Stimulated activated CD8-positive, alpha-beta memory T cell treated with anti-CD3 and anti-CD28 coated beads, Interleukin-15, amount 100 ng/mL, for 48 hours (primary cell): ENCODE measurements at regions not wholly inside any gene's neighbourhood (a gene's known extent, or its start where the extent isn't known, plus 50 kb on each side); places are given as distances from the start of the nearest gene placed in this dataset.
"Not testable (repeated sequence)": the region's sequence is repeated elsewhere in the genome, so short reads cannot be mapped to it uniquely, and the experiment has no call there.

Experiments
- DNase-seq, 2 donors: peaks; one replicate each; pipeline ENCODE4 v3.0.0-alpha.2; 2020; ENCODE audit warnings: low read depth in 2 of 2

DNA sequence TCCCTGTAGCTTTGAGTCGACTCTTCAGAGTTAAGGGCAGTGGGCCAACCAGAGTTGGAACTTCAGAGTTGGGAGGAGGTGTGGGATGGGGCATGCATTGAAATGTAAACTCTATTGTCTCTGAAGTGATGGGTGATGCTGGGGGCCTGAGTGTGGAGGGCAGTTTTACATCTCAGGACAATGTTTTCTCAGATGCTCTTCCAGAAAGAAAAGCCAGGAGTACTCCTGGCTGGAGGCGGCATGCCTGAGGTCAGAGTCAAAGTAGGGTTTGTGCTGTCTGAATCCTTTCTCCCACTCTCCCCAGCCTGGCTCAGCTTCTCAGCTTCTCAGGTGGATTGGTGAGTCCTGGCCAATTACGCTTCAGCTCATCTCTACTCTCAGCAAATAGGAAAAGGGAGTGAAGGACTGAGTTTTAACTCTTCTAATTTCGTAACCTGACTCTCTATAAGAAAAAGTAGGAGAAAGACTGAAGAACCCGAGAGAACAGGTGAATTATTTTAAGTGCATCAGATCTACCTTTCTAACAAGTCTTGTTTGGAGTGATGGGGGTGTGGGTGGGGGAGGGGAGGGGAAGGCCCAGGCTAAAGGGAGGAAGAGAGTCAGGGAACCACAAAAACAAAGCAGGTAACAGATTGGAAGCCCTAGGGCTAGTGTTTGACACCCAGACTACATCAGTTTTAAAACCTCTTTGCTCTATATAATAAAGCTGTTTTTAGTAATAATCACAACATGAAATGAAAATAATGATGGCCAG lies 107.5 kb upstream of the PELI1 start:
- DNase-seq: no peak

DNA sequence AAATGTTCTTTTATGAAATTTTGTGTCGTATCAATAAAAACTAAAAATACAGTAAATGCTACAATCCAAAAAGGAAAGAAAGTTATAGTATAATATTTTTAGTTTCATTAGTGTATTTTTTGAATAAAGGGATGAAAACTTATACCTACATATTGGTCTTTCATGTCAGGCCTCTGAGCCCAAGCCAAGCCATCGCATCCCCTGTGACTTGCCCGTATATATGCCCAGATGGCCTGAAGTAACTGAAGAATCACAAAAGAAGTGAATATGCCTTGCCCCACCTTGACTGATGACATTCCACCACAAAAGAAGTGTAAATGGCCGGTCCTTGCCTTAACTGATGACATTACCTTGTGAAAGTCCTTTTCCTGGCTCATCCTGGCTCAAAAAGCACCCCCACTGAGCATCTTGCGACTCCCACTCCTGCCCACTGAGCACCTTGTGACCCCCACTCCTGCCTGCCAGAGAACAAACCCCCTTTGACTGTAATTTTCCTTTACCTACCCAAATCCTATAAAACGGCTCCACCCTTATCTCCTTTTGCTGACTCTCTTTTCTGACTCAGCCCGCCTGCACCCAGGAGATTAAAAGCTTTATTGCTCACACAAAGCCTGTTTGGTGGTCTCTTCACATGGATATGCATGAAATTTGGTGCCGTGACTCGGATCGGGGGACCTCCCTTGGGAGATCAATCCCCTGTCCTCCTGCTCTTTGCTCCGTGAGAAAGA lies 108.2 kb upstream of the PELI1 start:
- not testable (repeated sequence) for DNase-seq

DNA sequence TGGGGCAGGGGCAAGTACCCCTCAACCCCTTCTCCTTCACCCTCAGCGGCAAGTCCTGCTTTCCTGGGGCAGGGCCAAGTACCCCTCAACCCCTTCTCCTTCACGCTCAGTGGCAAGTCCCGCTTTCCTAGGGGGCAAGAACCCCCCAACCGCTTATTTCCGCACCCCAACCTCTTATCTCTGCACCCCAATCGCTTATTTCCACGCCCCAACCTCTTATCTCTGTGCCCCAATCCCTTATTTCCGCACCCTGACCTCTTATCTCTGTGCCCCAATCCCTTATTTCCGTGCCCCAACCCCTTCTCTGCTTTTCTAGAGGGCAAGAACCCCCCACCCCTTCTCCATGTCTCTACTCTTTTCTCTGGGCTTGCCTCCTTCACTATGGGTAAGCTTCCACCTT lies 109.2 kb upstream of the PELI1 start:
- DNase-seq: not testable (repeated sequence)

DNA sequence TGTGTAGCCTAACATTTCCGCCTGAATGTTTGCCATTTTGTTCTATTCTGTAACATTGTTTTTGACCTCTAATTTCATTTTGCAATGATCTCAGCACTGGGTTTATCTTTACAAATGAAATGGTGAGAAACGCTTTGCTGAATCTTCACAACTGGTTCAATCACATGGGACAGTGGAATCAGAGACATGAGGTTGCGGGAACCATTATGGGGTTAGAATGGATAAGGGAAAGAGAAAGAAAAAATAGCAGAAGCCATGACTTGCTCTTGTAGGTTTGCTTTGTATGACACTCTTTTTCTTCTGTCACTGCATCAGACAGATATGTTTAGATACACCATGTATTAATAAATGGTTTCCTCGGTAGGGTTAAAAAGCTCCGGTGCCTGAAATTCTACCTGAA lies 114.3 kb upstream of the PELI1 start:
- no peak for DNase-seq

DNA sequence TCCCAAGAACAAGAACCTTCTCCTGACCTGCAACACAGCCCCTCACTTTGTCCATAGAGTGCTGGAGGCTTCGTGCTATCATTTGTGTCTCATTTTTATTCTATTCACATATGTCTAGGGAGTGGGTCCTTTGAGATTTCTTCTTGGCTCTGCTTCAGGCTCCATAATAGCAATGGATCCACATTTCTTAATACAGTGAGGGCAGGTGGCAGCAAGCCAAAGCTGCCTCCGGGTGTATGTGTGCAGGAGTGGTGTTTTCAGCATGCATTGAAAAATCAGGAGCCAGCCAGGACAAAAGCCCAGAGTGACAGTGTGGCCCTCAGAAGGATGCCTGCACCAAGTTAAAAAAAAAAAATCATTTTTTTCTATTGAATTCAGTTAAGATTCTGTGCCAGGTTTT lies 115.1 kb upstream of the PELI1 start:
- no peak for DNase-seq

DNA sequence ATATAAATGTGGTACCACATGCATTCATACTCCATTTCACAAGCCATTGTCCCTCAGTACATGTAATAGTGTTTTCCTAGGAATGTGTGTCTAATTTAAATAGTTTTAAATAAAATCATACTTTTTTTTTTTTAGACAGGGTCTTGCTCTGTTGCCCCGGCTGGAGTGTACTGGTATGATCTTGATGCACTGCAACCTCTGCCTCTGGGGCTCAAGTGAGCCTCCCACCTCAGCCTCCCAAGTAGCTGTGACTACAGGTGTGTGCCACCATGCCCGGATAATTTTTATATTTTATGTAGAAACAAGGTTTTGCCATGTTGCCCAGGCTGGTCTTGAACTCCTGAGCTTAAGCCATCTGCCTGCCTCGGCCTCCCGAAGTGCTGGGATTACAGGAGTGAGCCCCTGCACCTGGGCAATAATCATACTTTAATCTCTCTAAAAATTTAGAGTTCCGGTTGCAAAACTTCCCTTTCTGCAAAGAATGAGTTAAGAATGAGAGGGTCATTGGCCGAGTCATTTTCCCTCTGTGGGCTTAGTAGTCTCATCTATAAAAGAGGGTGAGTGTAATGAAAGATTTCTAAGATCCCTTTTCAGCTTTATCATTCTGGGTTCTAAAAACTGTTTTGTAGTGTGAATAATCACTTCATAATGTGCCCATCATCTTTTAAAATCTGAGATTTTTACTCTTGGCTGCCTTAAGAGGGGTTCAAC lies 116.0 kb upstream of the PELI1 start:
- no peak for DNase-seq

DNA sequence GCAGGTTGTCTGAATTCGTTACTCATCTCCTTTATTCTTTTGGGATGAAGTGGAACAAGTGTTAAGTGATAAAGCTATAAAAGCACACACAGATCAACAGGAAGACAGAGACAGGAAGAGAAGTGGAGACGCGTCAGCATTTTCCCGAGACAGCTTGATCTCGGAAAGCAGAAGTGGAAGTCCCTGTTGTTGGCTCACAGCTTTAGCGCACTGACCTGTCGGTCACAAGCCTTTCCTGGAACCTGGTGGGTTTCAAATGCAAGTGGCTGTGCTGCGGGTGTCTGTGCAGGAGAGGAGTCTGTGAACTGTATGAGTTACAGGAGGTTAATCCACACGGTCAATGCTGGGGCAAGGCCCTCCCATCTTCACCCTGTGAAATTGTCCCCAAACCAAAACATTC lies 116.6 kb upstream of the PELI1 start:
- no peak for DNase-seq

DNA sequence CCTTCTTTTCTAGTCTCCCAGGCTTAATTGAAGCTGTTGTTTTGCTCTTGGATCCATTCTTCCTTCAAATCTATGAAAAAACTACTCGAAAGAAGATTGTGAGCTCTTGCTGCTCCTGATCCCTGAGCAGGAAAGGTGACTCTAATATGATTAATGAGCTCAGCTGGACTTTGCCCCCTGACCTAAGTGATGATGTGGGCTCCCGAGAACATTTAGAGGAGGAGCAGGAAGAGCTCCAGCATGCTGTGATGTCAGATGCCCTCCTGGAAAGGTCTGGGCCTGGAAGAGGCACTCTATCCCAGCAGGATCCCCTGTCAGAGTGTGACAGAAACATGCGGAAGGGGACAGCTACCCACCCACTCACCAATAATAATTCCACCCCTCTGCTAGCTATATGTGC lies 117.9 kb upstream of the PELI1 start:
- no peak for DNase-seq

DNA sequence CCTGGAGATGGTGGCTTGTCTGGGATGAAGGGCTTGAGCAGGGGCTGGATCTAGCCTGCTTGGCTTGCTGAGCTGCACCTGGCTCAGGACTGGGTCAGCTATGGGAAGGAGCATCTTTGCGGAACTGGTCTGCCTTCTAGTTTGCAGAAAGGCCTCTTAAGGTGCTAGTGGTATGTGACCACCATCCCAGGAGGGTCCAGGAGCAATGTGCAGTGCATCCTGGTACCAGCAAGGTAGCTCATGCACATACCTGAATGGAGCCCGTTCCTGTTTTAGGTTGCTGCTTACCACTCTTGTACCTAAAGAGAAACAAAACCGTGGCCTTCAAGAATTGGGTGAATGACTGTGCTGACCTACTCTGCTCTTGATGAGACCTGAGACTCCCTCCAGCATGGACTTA lies 118.6 kb upstream of the PELI1 start:
- no peak for DNase-seq

DNA sequence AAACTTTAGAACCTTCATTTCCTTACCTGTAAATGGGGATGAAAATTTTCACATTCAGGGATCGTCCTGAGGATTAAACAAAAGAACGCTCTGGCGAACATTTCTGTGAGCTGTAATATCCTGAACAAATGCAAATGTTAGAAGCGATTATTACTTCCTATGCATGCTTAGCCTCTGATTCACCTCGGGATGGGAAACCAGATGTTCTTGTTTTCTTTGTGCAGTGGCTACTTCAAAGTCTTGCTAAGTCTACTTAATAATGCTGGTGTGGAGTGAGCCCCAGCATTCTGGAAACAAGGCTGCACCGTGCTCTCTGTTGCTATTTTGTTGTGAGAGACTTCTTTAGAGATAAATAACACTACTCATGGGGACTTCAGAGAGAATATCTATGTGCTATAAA lies 119.1 kb upstream of the PELI1 start:
- DNase-seq: no peak

DNA sequence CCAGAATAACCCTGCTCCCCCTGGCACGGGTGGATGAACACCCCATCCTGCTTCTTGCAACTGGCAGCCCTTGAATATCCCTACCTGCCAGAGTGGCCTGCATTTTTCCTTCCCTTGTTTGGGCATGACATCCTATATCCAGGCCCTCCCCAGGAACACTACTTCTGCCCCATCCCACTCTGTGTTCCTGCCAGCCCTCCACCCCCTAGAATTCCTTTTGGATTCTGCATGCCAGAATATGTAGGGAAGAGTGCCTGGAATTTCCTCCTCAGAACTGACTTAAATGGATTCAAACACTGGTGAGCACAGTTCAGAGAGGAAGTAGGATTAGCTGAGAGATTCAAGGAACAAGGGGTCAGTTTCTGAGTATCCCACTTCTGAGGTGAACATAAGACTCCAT lies 123.5 kb upstream of the PELI1 start:
- DNase-seq: no peak

DNA sequence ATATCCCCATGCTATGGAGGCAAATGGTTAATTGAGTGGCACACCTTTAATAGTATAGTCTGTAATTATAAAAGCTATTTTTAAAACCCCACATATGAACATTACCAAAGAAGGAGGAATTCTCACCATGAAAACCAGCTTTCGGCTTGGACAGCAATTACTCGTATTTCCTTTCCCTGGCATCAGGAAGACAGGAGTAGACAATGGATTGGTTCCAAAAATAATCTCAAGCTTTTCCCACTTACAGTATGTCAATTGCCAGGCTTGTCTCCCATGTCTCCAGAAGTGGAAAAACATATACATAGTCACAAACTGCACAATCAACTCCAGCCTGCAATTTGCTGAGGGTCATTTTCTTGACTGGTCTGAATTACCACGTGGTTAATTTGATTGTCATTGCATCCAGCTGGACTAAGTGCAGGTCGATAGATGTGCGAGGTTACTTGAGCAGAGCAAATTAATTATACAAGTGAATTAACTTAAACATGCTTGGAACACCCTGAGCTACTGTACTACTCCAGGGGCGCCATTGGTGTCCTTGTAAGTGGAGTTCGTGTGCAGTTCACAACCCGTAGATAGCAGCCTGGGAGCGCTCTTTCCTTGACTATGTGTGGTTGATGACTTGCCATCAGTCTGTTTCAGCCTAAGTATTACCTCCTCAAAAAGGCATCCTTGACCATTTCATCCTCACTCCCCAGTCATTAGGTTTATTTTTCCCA lies 124.3 kb upstream of the PELI1 start:
- no peak for DNase-seq

DNA sequence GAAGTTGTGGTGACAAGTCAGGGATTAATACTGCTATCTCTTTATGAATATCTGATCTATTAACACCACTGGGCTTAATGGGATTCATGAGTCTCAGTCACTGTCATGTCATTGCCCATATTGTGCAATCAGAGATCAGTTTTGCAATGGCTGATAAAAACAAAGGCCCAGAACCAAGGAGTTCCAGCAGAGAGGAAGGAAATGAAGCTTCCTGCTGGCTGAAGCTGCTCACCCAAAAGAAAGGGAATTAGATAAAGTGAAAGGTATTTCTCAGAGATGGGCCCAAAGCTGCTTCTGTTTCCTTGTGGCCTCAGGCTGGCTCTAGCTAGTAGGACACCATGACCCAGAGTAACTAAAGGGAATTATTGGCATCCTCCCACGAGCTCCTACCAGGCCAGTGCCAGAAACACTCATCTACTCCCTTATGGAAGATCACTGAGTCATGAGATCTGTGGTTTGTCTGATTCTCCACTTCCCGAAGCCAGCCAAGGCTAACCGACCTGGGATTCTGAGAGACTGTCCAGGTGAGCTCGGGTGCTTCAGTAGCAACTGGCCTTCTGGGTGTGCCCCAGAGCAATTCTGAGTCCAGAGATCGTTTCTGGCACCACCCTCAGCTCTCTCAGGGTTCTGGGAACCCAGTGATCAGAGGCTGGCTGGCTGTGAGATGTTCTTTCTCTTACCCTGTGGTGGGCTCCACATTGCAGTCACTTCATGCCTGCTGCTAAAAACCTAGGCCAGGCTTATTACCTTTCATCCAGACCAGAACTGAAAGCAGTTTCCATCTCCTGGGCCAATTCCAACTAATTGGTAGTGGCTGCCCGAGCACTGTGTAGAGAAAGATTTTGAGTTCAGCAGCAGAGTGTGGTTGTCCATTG lies 129.5 kb upstream of the PELI1 start:
- DNase-seq: no peak

DNA sequence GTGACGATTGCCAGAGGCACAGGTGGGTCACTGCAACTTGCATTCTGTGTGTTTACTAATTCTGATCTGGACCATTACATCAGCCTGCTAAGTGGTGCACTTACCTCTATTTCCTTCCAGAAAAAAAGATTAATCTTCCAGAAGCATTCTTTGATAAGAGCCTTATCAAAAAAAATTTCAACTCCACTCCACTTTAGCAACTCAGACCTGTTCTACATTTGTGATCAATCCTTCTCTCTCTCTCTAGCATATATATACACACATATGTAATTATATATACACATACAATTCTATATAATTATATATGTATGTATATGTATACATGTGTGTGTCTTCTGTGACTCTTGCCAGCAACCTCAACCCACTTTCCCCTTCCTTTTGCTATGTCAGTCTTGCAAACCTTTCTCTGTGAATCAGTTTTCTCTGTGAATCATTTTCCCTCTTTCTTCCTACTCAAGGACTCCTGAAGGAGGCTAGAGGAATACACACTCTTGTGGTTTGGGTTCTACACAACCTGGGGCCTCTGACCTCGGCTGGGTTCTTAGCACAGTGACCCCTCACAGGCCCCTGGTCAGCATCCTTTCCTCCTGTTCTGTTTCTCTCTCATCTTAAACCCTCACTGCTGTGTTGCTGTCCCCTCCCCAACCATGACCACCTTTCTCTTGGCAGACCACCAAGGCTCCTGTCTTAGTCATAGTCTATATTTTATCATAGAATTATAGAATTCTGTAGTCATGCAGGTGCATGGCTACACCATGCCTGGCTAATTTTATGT lies 130.4 kb upstream of the PELI1 start:
- DNase-seq: peak in 1 of 2 donors; percentile 21

DNA sequence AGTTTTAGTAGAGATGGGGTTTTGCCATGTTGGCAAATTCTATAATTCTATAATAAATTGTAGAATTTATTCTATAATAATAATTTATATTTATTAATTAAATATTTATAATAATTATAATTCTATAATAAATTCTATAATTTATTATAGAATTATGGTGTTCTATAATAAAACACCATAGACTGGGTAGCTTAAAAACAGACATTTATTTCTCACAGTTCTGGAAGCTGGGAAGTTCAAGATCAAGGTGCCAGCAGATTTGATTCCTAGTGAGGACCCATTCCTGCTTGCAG lies 130.9 kb upstream of the PELI1 start:
- DNase-seq: no peak

DNA sequence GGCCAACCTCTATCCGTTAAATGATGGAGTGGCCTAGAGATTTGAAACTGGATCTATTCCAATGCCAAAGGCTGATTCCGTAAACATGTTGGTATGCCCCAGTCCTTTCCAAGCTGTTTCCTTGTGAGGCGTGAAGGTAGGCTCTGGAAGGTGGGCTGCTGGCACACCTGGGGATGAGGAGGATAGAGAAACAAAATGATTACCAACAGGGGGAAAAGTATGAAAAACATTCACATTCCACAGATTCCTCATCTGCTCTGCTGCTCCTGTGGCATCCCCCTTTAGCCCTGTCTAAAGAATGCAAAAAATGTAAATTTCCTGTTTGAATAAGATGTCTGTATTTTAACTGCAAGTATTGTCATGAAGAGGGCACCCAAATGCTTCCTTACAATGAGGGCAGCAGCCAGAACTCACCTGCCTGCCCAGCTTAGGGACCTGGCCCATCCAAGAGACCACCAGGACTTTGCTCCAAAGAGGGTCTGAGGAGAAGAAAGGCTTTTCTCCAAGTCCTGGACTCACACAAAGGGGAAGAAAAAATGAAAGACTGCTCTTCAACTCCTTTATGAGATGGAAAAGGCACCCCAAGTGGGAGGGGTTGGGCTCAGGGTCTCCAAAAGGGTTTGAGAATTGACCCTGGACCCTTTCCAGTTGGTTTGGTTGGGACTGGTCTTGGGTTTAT lies 132.3 kb upstream of the PELI1 start:
- no peak for DNase-seq

DNA sequence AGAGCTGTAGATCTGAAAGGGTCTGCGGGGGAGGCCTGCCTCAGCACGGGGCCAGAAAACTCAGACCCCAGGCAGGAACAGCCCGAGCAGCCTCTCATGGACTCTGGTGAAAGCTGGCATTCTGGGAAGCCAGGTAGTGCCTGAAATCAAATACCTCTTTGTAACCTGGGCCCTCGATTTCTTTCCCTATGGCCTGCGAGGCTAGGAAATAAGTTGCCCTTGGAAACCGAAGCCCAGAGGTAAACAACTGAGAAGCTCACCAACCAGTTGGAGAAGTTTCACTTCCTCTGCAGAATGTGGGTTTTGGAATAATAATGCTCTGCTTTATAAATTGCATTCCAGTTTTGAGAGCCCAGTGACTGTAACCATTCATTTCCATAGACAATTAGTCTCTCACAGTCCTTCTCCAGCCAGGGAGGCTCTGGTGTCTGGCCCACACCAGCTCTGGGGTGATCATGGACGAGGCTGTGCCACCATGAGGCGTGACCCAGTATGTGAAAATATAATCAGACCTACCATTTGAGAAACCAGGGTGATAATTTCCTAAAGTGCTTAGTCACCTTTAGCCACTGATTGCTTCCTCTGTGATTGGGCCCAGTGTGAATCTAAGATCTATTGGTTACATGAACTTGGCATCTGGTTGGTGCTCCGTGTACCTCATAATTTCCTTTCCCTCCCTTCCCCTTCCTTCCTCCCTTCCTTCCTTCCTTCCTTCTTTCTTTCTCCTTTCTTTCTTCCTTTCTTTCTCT lies 133.1 kb upstream of the PELI1 start:
- DNase-seq: no peak

DNA sequence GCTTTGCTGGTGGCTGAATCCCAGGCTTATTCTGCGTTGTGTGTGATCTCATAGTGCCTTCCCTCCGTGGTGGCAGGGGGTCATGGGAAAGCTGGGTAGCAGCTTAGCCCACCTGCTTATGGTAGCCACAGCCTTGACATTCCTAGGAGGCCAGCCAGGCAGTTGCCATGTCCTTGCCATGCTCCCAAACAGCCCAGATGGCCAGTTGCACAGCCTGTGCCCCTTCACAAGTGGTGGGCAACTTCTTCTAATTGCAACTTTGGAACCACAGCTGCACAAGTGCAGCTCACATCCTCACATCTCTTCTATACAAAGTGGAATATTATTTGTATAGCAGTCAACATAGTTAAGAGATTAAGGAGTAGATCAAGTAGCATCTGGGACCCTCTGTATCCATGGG lies 136.6 kb upstream of the PELI1 start:
- not testable (repeated sequence) for DNase-seq

DNA sequence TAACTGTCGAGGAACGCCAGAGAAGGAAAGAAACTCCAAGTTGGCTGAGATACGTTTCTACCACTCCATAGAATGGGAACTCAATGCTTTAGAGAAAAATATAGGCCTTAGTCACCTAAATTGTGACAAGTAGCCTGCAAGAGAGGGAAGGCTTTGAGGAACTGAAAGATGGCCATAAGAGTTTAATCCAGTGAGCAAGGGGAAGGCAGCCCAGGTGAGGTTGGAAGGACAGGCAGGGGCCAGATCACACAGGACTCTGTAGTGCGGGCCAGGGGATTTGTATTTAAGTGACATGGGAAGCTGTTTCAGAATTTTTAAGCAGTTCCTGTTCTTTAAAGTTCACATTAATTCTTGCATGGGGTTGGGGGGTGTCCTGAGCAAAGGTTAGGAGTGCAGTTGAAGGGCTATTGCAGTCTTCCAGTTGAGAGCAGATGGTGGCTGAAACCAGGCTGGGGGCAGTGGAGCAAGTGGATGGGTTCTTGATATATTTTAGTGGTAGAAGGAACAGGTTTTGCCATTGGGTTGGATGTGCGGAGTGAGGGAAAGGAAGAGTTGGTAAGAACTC lies 138.9 kb upstream of the PELI1 start:
- no peak for DNase-seq
